ENCODE measurements at regions not wholly inside any gene's neighbourhood (a gene's known extent, or its start where the extent isn't known, plus 50 kb on each side); places are given as distances from the start of the nearest gene placed in this dataset.

GRCh38 chr2:216796115-216796840 is 63.6 kb downstream of the TNP1 start:
- Histone ChIP-seq H4K20me1 (ENCODE audit: control insufficient read depth, insufficient read depth, low read depth, low read length) (no peaks in the 10 kb centered on the region), H3K27ac (ENCODE audit: low read depth, low read length) (no peak overlapping the region), H3F3A (ENCODE audit: control insufficient read depth, insufficient read depth) (no peaks in the 10 kb centered on the region), H3K36me3 (ENCODE audit: control insufficient read depth, low read length) (no peaks in the 10 kb centered on the region), H3K4me2 (ENCODE audit: low read length) (no peak overlapping the region), H3K79me2 (ENCODE audit: control insufficient read depth, low read length) (no peaks in the 10 kb centered on the region), H3K9me2 (replicated peaks; ENCODE audit: control insufficient read depth, low read length) (no peaks in the 10 kb centered on the region), H3K4me1 (ENCODE audit: control insufficient read depth, low read length) (no peaks in the 10 kb centered on the region), H3K27me3 (ENCODE audit: control insufficient read depth, low read length) (no peaks in the 10 kb centered on the region), H3K4me3 (ENCODE audit: low read length) (no peak overlapping the region), H3K9me3 (ENCODE audit: control insufficient read depth, insufficient read depth, low read length) (no peaks in the 10 kb centered on the region)
- TF ChIP-seq, protein P1, sequence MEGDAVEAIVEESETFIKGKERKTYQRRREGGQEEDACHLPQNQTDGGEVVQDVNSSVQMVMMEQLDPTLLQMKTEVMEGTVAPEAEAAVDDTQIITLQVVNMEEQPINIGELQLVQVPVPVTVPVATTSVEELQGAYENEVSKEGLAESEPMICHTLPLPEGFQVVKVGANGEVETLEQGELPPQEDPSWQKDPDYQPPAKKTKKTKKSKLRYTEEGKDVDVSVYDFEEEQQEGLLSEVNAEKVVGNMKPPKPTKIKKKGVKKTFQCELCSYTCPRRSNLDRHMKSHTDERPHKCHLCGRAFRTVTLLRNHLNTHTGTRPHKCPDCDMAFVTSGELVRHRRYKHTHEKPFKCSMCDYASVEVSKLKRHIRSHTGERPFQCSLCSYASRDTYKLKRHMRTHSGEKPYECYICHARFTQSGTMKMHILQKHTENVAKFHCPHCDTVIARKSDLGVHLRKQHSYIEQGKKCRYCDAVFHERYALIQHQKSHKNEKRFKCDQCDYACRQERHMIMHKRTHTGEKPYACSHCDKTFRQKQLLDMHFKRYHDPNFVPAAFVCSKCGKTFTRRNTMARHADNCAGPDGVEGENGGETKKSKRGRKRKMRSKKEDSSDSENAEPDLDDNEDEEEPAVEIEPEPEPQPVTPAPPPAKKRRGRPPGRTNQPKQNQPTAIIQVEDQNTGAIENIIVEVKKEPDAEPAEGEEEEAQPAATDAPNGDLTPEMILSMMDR (IDR thresholded peaks at IDR 0.05; ENCODE audit: low read depth, low read length, poor library complexity, severe bottlenecking) = no peak
- no peak for TF ChIP-seq EZH2phosphoT487 (IDR thresholded peaks at IDR 0.05; ENCODE audit: borderline replicate concordance, low read length)

- Histone ChIP-seq H3K79me2 (ENCODE audit: control insufficient read depth, low read length) (no peaks in the 10 kb centered on the region), H3K36me3 (ENCODE audit: control insufficient read depth, low read length) (no peaks in the 10 kb centered on the region), H3K4me2 (ENCODE audit: low read length) (no peak overlapping the region), H3K27me3 (ENCODE audit: control insufficient read depth, low read length) (no peaks in the 10 kb centered on the region), H3K4me3 (ENCODE audit: low read length) (no peak overlapping the region), H4K20me1 (ENCODE audit: control insufficient read depth, insufficient read depth, low read depth, low read length) (no peaks in the 10 kb centered on the region), H3K4me1 (ENCODE audit: control insufficient read depth, low read length) (no peaks in the 10 kb centered on the region), H3K9me3 (ENCODE audit: control insufficient read depth, insufficient read depth, low read length) (no peaks in the 10 kb centered on the region), H3K9me2 (replicated peaks; ENCODE audit: control insufficient read depth, low read length) (no peaks in the 10 kb centered on the region), H3F3A (ENCODE audit: control insufficient read depth, insufficient read depth) (no peaks in the 10 kb centered on the region), H3K27ac (ENCODE audit: low read depth, low read length) (no peak overlapping the region)
- TF ChIP-seq, protein P1 (IDR thresholded peaks at IDR 0.05; ENCODE audit: low read depth, low read length, poor library complexity, severe bottlenecking) = no peak
- no peak for TF ChIP-seq EZH2phosphoT487 (IDR thresholded peaks at IDR 0.05; ENCODE audit: borderline replicate concordance, low read length)
Observed at GRCh38 chr2:216793386-216793785, 66.5 kb downstream of the TNP1 start.

DNA sequence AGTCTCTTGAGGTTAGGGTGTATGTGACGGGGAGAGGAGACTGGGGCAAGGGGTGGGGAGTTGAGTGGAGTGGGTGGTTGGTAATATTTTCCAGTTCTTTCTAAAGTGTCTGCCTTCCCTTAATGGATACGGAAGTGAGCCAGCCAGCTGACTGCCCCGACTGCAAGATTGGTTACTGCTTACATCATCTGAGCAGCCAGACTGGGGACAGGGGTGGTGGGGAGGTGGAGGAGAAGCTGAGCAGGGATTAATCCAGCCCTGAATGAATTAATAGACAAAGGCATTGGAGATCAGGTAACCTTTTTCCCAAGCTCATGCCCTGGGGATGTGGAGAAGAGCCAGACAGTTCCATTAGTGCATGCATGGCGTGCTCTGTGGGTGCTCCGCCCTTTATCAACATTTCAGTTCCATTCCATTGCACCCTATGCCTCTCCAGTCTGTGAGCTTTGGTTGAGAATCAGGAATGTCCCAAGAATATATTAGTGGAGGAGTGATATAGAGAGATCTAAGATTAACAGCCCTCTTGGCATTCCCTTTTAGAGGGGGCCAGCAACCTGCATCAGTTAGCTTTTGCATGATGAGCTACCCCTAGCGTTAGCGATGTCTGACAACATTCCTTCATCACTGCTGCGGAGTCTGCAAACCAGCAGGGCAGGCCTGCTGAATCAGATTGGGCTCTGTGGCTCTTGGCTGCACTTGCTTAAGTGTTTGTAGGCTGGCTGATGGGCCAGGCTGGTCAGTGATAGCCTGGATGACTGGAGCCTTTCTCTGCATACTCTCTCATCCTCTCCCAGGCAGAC is 67.4 kb downstream of the TNP1 start:
- Histone ChIP-seq H4K20me1 (ENCODE audit: control insufficient read depth, insufficient read depth, low read depth, low read length) (no peaks in the 10 kb centered on the region), H3K27me3 (ENCODE audit: control insufficient read depth, low read length) (no peaks in the 10 kb centered on the region), H3K4me1 (ENCODE audit: control insufficient read depth, low read length) (no peaks in the 10 kb centered on the region), H3K9me3 (ENCODE audit: control insufficient read depth, insufficient read depth, low read length) (no peaks in the 10 kb centered on the region), H3K79me2 (ENCODE audit: control insufficient read depth, low read length) (no peaks in the 10 kb centered on the region), H3K9me2 (replicated peaks; ENCODE audit: control insufficient read depth, low read length) (no peaks in the 10 kb centered on the region), H3F3A (ENCODE audit: control insufficient read depth, insufficient read depth) (no peaks in the 10 kb centered on the region), H3K4me3 (ENCODE audit: low read length) (no peak overlapping the region), H3K36me3 (ENCODE audit: control insufficient read depth, low read length) (no peaks in the 10 kb centered on the region), H3K27ac (ENCODE audit: low read depth, low read length) (no peak overlapping the region), H3K4me2 (ENCODE audit: low read length) (no peak overlapping the region)
- TF ChIP-seq, protein P1 (IDR thresholded peaks at IDR 0.05; ENCODE audit: low read depth, low read length, poor library complexity, severe bottlenecking) = no peak
- no peak for TF ChIP-seq EZH2phosphoT487 (IDR thresholded peaks at IDR 0.05; ENCODE audit: borderline replicate concordance, low read length)
